ENCODE measurements at regions not wholly inside any gene's neighbourhood (a gene's known extent, or its start where the extent isn't known, plus 50 kb on each side); places are given as distances from the start of the nearest gene placed in this dataset.
"Not testable (repeated sequence)": the region's sequence is repeated elsewhere in the genome, so short reads cannot be mapped to it uniquely, and the experiment has no call there.

GRCh38 chr1:104212239-104212638, 462.5 kb downstream of the AMY1C start:
- no peak overlapping the region for H3K4me3 ChIP-seq (ENCODE audit: control extremely low read depth in 1 of 5, extremely low read depth in 1 of 5, insufficient read depth in 1 of 5, low read depth in 2 of 5, low read length in 4 of 5)
- no peaks in the 10 kb centered on the region for H3K27me3 ChIP-seq (replicated peaks in 1 of 4; ENCODE audit: control extremely low read depth in 1 of 4, control insufficient read depth in 3 of 4, insufficient read depth in 4 of 4, low read length in 3 of 4)
- H3K9ac ChIP-seq (ENCODE audit: low read length) = no peak overlapping the region
- H3K4me1 Mint-ChIP-seq = no peaks in the 10 kb centered on the region
- H3K9me3 ChIP-seq (ENCODE audit: control extremely low read depth in 1 of 3, control insufficient read depth in 2 of 3, insufficient read depth in 1 of 3, low read length in 2 of 3) = peaks cover 0 to 3% (median 0%) of the 10 kb centered on the region in 3 donors
- CTCF ChIA-PET = no interaction called here
- TF ChIP-seq EZH2 (IDR thresholded peaks at IDR 0.05; ENCODE audit: borderline replicate concordance, insufficient read depth, low read depth, low read length, poor library complexity, severe bottlenecking) (no peak), CTCF (IDR thresholded peaks at IDR 0.05) (no peak)
- WGBS (ENCODE audit: insufficient coverage) = no CpG with 5 or more reads among the region's 1 CpG
- no peaks in the 10 kb centered on the region for H4K20me1 ChIP-seq (ENCODE audit: control insufficient read depth, insufficient read depth, low read length, poor library complexity, severe bottlenecking)
- no peak overlapping the region for H3K4me3 Mint-ChIP-seq
- POLR2A ChIA-PET = no interaction called here
- no peak overlapping the region for H3K27ac ChIP-seq (ENCODE audit: low read length in 2 of 2)
- no peaks in the 10 kb centered on the region for H3K4me1 ChIP-seq (ENCODE audit: control insufficient read depth in 2 of 2, insufficient read depth in 2 of 2, low read length in 2 of 2)
- no peaks in the 10 kb centered on the region for H3K27me3 Mint-ChIP-seq
- ATAC-seq (ENCODE audit: low read depth) = no peak
- H3K4me2 ChIP-seq (replicated peaks; ENCODE audit: low read depth, low read length, poor library complexity, severe bottlenecking) = no peak overlapping the region
- H3K79me2 ChIP-seq (ENCODE audit: control insufficient read depth, insufficient read depth, low read length) = no peaks in the 10 kb centered on the region
- H3K36me3 ChIP-seq (replicated peaks in 1 of 2; ENCODE audit: control extremely low read depth in 1 of 2, control insufficient read depth in 1 of 2, extremely low read depth in 1 of 2, insufficient read depth in 2 of 2, low read length in 1 of 2) = no peaks in the 10 kb centered on the region
- no peak for DNase-seq
- intact Hi-C loops (cut with micrococcal nuclease) = no loop called here
- H3K27ac Mint-ChIP-seq = no peak overlapping the region
- peaks cover 3% of the 10 kb centered on the region for H3K9me3 Mint-ChIP-seq (ENCODE audit: insufficient read depth)
- no peak overlapping the region for H2AFZ ChIP-seq (ENCODE audit: insufficient read depth, low read depth, low read length, poor library complexity, severe bottlenecking)

DNA sequence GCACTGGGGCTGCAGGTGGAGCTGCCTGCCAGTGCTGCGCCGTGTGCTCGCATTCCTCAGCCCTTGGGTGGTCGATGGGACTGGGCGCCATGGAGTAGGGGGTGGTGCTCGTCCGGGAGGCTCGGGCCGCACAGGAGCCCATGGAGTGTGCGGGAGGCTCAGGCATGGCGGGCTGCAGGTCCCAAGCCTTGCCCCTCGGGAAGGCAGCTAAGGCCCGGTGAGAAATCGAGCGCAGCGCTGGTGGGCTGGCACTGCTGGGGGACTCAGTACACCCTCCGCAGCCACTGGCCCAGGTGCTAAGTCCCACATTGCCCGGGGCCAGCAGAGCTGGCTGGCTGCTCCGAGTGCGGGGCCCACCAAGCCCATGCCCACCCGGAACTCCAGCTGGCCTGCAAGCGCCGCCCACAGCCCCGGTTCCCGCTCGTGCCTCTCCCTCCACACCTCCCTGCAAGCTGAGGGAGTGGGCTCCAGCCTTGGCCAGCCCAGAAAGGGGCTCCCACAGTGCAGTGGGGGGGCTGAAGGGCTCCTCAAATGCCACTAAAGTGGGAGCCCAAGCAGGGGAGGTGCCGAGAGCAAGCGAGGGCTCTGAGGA, 467.8 kb downstream of the AMY1C start:
- H3K9ac ChIP-seq (ENCODE audit: low read length); H4K20me1 ChIP-seq (ENCODE audit: control insufficient read depth, insufficient read depth, low read length, poor library complexity, severe bottlenecking); H3K4me2 ChIP-seq (replicated peaks; ENCODE audit: low read depth, low read length, poor library complexity, severe bottlenecking); H3K4me3 Mint-ChIP-seq; CTCF ChIA-PET; H3K27me3 Mint-ChIP-seq; H3K27ac ChIP-seq (ENCODE audit: low read length in 2 of 2); ATAC-seq (ENCODE audit: low read depth); H3K27me3 ChIP-seq (replicated peaks in 1 of 4; ENCODE audit: control extremely low read depth in 1 of 4, control insufficient read depth in 3 of 4, insufficient read depth in 4 of 4, low read length in 3 of 4); H3K27ac Mint-ChIP-seq; H3K4me1 ChIP-seq (ENCODE audit: control insufficient read depth in 2 of 2, insufficient read depth in 2 of 2, low read length in 2 of 2); H3K79me2 ChIP-seq (ENCODE audit: control insufficient read depth, insufficient read depth, low read length); intact Hi-C loops (cut with micrococcal nuclease); H3K4me3 ChIP-seq (ENCODE audit: control extremely low read depth in 1 of 5, extremely low read depth in 1 of 5, insufficient read depth in 1 of 5, low read depth in 2 of 5, low read length in 4 of 5); POLR2A ChIA-PET; DNase-seq; H3K36me3 ChIP-seq (replicated peaks in 1 of 2; ENCODE audit: control extremely low read depth in 1 of 2, control insufficient read depth in 1 of 2, extremely low read depth in 1 of 2, insufficient read depth in 2 of 2, low read length in 1 of 2); H3K9me3 Mint-ChIP-seq (ENCODE audit: insufficient read depth); H2AFZ ChIP-seq (ENCODE audit: insufficient read depth, low read depth, low read length, poor library complexity, severe bottlenecking); H3K4me1 Mint-ChIP-seq; H3K9me3 ChIP-seq (ENCODE audit: control extremely low read depth in 1 of 3, control insufficient read depth in 2 of 3, insufficient read depth in 1 of 3, low read length in 2 of 3): not testable (repeated sequence)
- 95% methylated on average over 18 of the region's 28 CpGs for WGBS (ENCODE audit: insufficient coverage)
